Karpas-422 (cell line): ENCODE measurements at regions not wholly inside any gene's neighbourhood (a gene's known extent, or its start where the extent isn't known, plus 50 kb on each side); places are given as distances from the start of the nearest gene placed in this dataset.

Experiments used
- DNase-seq: peaks from one replicate; pipeline ENCODE4 v3.0.0-alpha.2; 2015
- H2AFZ ChIP-seq: fragments of 200-600 bp; sonication (generic); 2 replicates; pipeline ENCODE4 v1.6.1; 2014; ENCODE audit warnings: antibody characterized with exemption, low read length, mixed read lengths
- H3K27ac ChIP-seq: fragments of 200-600 bp; sonication (generic); 2 replicates; pipeline ENCODE4 v1.5.1; 2014; ENCODE audit warnings: mild to moderate bottlenecking, low read length, moderate library complexity
- H3K27me3 ChIP-seq: fragments of 200-600 bp; sonication (generic); 2 replicates; pipeline ENCODE4 v1.6.1; 2014; ENCODE audit warnings: low read length, mixed read lengths
- H3K36me3 ChIP-seq: fragments of 200-600 bp; sonication (generic); 2 replicates; pipeline ENCODE4 v1.6.1; 2014; ENCODE audit warnings: low read length, mixed read lengths; ENCODE audit not compliant: insufficient read depth
- H3K4me1 ChIP-seq: fragments of 200-600 bp; sonication (generic); 2 replicates; pipeline ENCODE4 v1.6.1; 2014; ENCODE audit warnings: mild to moderate bottlenecking, low read length, mixed read lengths
- H3K4me2 ChIP-seq: fragments of 200-600 bp; sonication (generic); 2 replicates; pipeline ENCODE4 v1.6.1; 2014; ENCODE audit warnings: low read length, low read depth, mild to moderate bottlenecking; ENCODE audit not compliant: poor library complexity, severe bottlenecking
- H3K4me3 ChIP-seq: fragments of 200-600 bp; sonication (generic); 2 replicates; pipeline ENCODE4 v1.5.1; 2014; ENCODE audit warnings: mild to moderate bottlenecking, antibody characterized with exemption, low read length, mixed read lengths
- H3K79me2 ChIP-seq: fragments of 200-600 bp; sonication (generic); 2 replicates; pipeline ENCODE4 v1.6.1; 2014; ENCODE audit warnings: mild to moderate bottlenecking, low read length, mixed read lengths
- H3K9ac ChIP-seq: fragments of 200-600 bp; sonication (generic); 2 replicates; pipeline ENCODE4 v1.6.0; 2014; ENCODE audit warnings: low read length
- H3K9me2 ChIP-seq: fragments of 200-600 bp; sonication (generic), shearing (Covaris generic); replicated peaks from 2 replicates; pipeline ENCODE4 v1.6.0; 2014; ENCODE audit warnings: mild to moderate bottlenecking, low read length, moderate library complexity; ENCODE audit not compliant: insufficient read depth
- H3K9me3 ChIP-seq: fragments of 300-700, 200-600 bp; sonication (generic); 2 replicates; pipeline ENCODE4 v1.6.1; 2014; ENCODE audit warnings: low read length, mixed read lengths
- H4K20me1 ChIP-seq: fragments of 200-600 bp; sonication (generic); 2 replicates; pipeline ENCODE4 v1.6.1; 2014; ENCODE audit warnings: mild to moderate bottlenecking, antibody characterized with exemption, low read length, low read depth; ENCODE audit not compliant: insufficient read depth

DNA sequence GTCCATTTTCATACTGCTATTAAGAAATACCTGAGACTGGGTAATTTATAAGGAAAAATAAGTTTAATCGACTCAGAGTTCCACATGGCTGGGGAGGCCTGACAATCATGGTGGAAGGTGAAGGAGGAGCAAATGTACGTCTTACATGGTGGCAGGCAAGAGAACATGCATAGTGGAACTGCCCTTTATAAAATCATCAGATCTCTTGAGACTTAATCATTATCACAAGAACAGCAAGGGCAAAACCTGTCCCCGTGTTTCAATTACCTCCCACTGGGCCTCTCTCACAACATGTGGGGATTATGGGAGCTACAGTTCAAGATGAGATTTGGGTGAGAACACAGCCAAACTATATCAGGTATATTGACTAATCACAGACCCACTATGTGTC, 370.2 kb upstream of the USP24 start:
- no peak overlapping the region for H2AFZ ChIP-seq
- no peaks in the 10 kb centered on the region for H3K4me1 ChIP-seq
- no peaks in the 10 kb centered on the region for H3K79me2 ChIP-seq
- H4K20me1 ChIP-seq, result no peaks in the 10 kb centered on the region
- H3K4me3 ChIP-seq, result no peak overlapping the region
- no peaks in the 10 kb centered on the region for H3K27me3 ChIP-seq
- H3K36me3 ChIP-seq, result no peaks in the 10 kb centered on the region
- H3K9ac ChIP-seq, result no peak overlapping the region
- no peak for DNase-seq
- no peaks in the 10 kb centered on the region for H3K9me3 ChIP-seq
- no peak overlapping the region for H3K4me2 ChIP-seq
- no peaks in the 10 kb centered on the region for H3K9me2 ChIP-seq
- H3K27ac ChIP-seq, result no peak overlapping the region

- Histone ChIP-seq H3K9ac (no peak overlapping the region), H3K9me2 (no peaks in the 10 kb centered on the region), H3K27me3 (no peaks in the 10 kb centered on the region), H4K20me1 (no peaks in the 10 kb centered on the region), H3K79me2 (no peaks in the 10 kb centered on the region), H3K4me2 (no peak overlapping the region), H3K36me3 (no peaks in the 10 kb centered on the region), H3K27ac (no peak overlapping the region), H3K4me1 (no peaks in the 10 kb centered on the region), H3K9me3 (no peaks in the 10 kb centered on the region), H3K4me3 (no peak overlapping the region), H2AFZ (no peak overlapping the region)
- no peak for DNase-seq
Measured at GRCh38 chr1:55584526-55585401, 369.6 kb upstream of the USP24 start.

GRCh38 chr1:55582084-55582483, 366.9 kb upstream of the USP24 start:
- Histone ChIP-seq H3K27ac (no peak overlapping the region), H3K36me3 (no peaks in the 10 kb centered on the region), H3K4me3 (no peak overlapping the region), H3K79me2 (no peaks in the 10 kb centered on the region), H3K4me1 (no peaks in the 10 kb centered on the region), H2AFZ (no peak overlapping the region), H3K9ac (no peak overlapping the region), H4K20me1 (no peaks in the 10 kb centered on the region), H3K4me2 (no peak overlapping the region), H3K9me3 (no peaks in the 10 kb centered on the region), H3K9me2 (no peaks in the 10 kb centered on the region), H3K27me3 (no peaks in the 10 kb centered on the region)
- DNase-seq, result no peak

- no peaks in the 10 kb centered on the region for H3K27me3 ChIP-seq
- no peaks in the 10 kb centered on the region for H3K9me2 ChIP-seq
- DNase-seq, result no peak
- H3K9ac ChIP-seq, result no peak overlapping the region
- no peaks in the 10 kb centered on the region for H3K4me1 ChIP-seq
- no peaks in the 10 kb centered on the region for H3K36me3 ChIP-seq
- H2AFZ ChIP-seq, result no peak overlapping the region
- H3K79me2 ChIP-seq, result no peaks in the 10 kb centered on the region
- H3K27ac ChIP-seq, result no peak overlapping the region
- no peaks in the 10 kb centered on the region for H4K20me1 ChIP-seq
- H3K9me3 ChIP-seq, result no peaks in the 10 kb centered on the region
- H3K4me2 ChIP-seq, result no peak overlapping the region
- H3K4me3 ChIP-seq, result no peak overlapping the region
Measured at GRCh38 chr1:55580845-55581332, 365.7 kb upstream of the USP24 start.

DNA sequence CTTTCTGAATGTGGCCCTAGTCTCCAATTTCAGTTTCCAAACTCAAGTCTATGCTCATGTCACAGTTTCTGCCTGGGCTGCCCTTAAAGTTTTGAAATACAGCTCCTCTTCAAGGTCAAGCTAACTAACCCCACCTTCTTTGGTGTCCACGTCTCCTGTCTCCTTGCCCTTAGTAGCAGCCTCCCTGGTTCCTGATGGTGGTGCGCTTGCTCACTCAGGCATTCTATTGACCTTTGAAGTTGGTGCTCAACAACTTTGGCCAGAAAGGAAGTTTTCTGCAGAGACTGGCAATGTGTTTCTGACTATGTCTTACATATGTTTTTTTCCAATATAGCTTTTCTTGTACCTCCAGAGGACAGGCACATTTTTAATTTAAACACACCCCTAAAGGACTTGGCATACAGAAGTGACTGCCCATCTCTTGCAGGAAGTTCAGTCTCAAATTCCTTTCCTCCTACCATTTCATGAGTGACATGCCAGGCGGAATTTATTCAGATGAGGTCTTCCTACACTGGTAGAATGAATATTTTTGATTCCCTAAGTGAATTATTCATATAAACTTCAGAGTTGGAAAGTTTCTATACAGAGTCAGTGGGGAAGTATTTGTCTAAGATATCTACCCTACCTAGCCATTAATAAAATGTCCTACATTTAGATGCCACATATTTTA, 364.3 kb upstream of the USP24 start:
- Histone ChIP-seq H3K4me3 (no peak overlapping the region), H3K27me3 (no peaks in the 10 kb centered on the region), H3K36me3 (no peaks in the 10 kb centered on the region), H3K79me2 (no peaks in the 10 kb centered on the region), H3K9me3 (no peaks in the 10 kb centered on the region), H3K27ac (no peak overlapping the region), H3K4me1 (no peaks in the 10 kb centered on the region), H2AFZ (no peak overlapping the region), H3K9ac (no peak overlapping the region), H3K9me2 (no peaks in the 10 kb centered on the region), H3K4me2 (no peak overlapping the region), H4K20me1 (no peaks in the 10 kb centered on the region)
- DNase-seq, result no peak

- no peaks in the 10 kb centered on the region for H3K36me3 ChIP-seq
- H2AFZ ChIP-seq, result no peak overlapping the region
- no peaks in the 10 kb centered on the region for H3K27me3 ChIP-seq
- H4K20me1 ChIP-seq, result no peaks in the 10 kb centered on the region
- no peak for DNase-seq
- H3K9me2 ChIP-seq, result no peaks in the 10 kb centered on the region
- H3K9ac ChIP-seq, result no peak overlapping the region
- no peaks in the 10 kb centered on the region for H3K9me3 ChIP-seq
- no peak overlapping the region for H3K4me3 ChIP-seq
- no peaks in the 10 kb centered on the region for H3K4me1 ChIP-seq
- H3K4me2 ChIP-seq, result no peak overlapping the region
- no peaks in the 10 kb centered on the region for H3K79me2 ChIP-seq
- no peak overlapping the region for H3K27ac ChIP-seq
Measured at GRCh38 chr1:55578646-55579045, 363.5 kb upstream of the USP24 start.

- no peaks in the 10 kb centered on the region for H3K27me3 ChIP-seq
- no peaks in the 10 kb centered on the region for H4K20me1 ChIP-seq
- no peaks in the 10 kb centered on the region for H3K4me1 ChIP-seq
- H2AFZ ChIP-seq, result no peak overlapping the region
- H3K4me3 ChIP-seq, result no peak overlapping the region
- DNase-seq, result no peak
- H3K9me3 ChIP-seq, result no peaks in the 10 kb centered on the region
- H3K27ac ChIP-seq, result no peak overlapping the region
- no peaks in the 10 kb centered on the region for H3K36me3 ChIP-seq
- no peak overlapping the region for H3K9ac ChIP-seq
- no peaks in the 10 kb centered on the region for H3K9me2 ChIP-seq
- no peak overlapping the region for H3K4me2 ChIP-seq
- no peaks in the 10 kb centered on the region for H3K79me2 ChIP-seq
Measured at GRCh38 chr1:55575571-55576279, 360.6 kb upstream of the USP24 start.

GRCh38 chr1:55574691-55575225, 359.6 kb upstream of the USP24 start:
- Histone ChIP-seq H3K27ac (no peak overlapping the region), H3K27me3 (no peaks in the 10 kb centered on the region), H3K9me3 (no peaks in the 10 kb centered on the region), H3K36me3 (no peaks in the 10 kb centered on the region), H3K4me3 (no peak overlapping the region), H3K4me1 (no peaks in the 10 kb centered on the region), H3K79me2 (no peaks in the 10 kb centered on the region), H2AFZ (no peak overlapping the region), H3K4me2 (no peak overlapping the region), H3K9me2 (no peaks in the 10 kb centered on the region), H4K20me1 (no peaks in the 10 kb centered on the region), H3K9ac (no peak overlapping the region)
- no peak for DNase-seq
